ENCODE measurements at regions not wholly inside any gene's neighbourhood (a gene's known extent, or its start where the extent isn't known, plus 50 kb on each side); places are given as distances from the start of the nearest gene placed in this dataset.

DNA sequence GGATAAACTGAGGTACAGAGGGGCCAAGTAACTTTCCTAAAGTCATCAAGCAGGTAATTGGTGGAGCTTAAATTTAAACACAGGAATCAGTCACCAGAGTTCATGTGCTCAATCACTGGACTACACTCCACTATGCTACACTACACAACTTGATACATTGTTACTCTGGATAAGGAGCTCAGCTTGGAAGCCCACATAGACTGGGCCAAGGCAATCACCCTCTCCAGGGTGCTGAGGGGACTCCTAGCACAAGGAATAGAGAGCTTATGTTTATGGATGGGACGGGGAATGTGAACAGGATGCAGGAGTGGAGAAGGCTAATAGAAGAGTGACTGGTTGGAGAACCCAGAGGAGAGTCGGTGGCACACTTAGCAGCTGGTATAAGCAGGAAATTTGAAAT lies 113.5 kb upstream of the NFIB start:
- no peak for DNase-seq

DNA sequence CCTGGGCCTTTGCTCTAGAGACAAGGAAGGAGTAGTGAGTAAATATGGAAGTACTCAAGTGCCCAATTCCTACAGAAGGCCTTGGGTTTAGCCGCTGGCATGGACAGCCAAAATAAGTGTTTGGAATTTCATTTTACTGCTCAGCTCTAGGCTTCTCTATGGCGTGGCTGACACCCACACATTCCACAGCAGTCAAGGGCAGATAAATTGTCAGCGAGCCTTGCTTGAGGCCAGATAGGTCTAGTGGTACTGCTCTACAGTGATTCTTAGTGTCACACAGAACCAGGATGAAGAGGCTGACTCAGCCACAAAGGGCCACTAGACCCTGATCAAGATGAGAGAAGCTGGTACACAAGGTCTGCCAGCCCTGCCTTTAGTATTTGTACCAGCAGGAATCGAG lies 111.0 kb upstream of the NFIB start:
- no peak for DNase-seq

DNA sequence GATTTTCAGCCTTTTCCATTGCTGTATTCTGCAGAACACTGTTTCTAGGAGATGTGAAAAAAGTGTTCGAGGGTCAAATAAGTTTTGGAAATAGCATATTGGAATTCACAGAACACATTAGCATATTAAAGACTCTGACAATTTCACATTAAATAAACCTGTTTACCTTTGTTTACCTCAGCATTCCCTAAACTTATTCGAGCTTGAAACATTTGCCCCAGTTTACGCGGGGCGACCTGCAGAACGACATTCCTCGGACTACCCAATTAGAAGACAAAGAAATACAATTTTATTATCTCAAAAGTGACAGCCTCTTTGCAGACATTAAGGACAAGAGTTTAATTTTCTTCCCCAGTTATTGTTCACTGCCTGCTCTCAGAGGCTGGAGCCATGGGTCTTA lies 110.3 kb upstream of the NFIB start:
- no peak for DNase-seq

DNA sequence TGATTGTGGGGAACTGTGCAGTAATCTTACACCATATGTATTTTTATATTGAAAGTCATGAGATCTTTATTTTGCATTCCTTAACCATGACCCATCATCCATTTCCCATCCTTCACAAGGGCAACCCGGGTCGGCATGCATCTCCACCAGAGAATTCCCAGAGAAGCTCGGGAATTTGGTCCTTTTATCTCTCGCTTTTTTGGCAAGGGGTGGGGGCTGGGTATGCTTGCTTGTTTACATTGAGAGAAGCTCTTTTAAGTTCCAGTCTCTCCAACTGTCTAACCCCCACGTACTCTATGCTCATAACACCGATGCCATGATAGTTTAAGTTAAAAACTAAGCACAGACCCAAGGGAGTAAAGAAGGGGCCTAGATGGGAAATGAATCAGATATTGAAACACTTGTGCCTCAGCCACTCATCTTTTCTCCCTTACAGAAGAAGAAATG lies 109.9 kb upstream of the NFIB start:
- DNase-seq: no peak

DNA sequence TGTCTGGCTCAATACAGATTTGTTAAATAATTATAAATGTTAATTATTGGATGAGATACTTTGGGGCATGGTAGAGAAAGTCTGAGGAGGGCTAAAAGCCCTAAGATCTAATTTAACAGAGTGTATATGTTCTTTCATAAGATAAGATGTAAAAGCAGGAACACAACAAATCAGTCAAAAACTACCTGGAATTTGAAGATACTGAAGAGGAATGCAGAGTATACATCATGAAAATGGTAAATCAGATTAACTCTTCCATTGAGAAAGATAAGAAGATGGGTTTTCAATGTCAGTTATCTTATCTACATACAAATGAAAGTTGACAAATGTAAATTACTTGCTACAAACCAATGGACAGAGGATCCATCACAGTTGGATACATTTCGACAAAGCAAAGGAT lies 107.3 kb upstream of the NFIB start:
- no peak for DNase-seq

DNA sequence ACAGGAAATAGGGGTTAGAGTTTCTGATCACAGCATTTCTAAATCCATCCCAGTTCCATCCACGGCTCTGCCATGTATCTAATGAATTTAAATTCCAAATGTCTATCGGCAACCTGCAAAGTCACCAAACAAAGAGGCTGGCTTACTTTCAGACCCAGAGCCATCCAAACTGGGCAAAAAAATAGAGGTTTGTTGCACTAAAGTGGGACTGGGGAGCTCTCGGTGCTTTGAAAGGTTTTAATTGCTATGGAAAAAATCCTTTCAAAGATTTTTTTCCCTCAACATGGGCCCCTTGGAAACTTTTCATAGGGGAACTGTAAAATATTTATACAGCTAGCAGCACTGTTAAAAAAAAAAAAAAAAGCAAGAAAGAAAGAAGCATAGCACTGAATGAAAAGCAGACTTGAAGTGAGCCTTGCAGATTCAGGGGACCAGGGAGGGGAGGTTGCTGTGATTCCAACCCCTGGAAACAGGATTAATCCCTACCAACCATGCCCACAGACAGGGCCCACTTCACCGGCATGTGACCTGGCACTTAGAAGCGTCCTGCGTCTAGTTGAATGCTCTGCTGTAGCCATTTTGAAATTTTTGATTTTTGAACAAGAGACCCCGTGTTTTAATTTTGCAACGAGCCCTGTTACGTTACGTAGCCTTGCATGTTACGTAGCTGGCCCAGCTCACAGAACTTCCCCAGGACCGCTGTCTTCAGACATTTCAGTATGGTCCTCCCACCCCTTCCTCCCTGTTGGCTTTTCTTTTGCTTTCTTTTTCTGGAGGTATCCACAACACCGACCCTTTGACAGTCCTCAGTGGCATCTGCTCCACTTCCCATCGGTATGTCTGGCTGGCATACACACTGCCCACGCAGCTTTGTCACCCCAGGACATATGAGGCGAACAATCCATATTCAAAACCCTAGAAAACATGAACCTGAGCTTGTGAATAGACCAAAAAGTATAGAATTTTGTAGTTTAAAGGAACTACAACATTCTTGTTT lies 105.3 kb upstream of the NFIB start:
- no peak for DNase-seq

DNA sequence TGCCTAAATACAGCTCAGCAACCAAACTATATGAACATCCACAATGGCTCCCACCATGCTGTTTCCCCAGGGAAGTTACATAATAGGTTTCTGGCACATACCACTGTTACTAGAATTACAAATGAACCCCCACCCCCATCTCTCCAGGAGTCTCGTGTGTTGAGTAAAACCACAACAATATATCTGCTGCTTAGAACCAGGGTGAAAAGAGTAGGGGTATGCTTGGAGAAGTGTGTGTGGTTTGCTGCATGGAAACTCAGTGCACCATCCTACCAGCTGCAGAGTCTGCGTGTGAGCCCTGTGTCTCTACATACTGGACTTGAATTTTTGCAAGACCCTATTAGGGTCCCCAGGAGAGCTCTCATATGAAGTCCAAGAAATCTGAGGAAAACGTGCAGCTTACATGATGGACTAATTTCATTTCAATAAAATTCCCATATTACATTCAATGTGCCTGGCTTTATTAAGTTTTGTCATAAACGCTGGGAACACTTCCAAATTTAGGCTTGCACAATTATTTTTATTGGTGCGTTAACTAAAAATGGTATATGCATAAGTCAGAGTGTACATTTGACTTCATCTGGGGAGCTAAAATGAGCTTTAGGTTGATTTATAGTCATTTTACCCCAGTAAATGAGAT lies 104.5 kb upstream of the NFIB start:
- no peak for DNase-seq

DNA sequence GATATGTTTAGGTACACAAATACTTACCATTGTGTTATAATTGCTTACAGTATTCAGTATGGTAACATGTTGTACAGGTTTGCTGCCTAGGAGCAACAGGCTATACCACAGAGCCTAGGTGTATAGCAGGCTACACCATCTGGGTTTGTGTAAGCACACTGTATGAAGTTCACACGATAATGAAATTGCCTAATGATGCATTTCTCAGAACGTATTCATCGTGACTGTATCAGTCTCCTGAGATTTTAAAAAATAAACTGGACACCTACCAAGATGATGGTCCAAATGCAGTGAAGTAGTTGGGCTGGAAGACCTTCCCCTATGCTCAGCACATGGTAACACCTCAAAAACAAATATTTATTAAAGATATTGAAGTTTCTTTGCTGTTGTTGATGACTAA lies 103.3 kb upstream of the NFIB start:
- DNase-seq: no peak

DNA sequence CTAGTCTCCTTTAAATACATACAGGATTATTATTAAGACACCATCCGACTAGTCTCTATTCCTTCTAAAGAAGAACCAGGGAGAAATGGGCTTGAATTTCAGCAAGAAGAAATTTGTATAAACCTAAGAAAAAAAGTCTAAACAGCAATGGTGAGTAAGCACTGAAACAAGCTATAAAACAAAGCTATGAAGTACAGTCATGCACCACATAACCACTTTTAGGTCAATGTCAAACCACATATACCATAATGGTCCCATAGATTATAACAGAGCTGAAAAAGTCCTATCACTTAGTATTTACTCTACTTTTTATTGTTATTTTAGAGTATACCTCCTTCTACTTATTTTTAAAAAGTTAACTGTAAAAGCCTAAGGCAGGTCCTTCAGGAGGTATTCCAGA lies 102.0 kb upstream of the NFIB start:
- DNase-seq: no peak

DNA sequence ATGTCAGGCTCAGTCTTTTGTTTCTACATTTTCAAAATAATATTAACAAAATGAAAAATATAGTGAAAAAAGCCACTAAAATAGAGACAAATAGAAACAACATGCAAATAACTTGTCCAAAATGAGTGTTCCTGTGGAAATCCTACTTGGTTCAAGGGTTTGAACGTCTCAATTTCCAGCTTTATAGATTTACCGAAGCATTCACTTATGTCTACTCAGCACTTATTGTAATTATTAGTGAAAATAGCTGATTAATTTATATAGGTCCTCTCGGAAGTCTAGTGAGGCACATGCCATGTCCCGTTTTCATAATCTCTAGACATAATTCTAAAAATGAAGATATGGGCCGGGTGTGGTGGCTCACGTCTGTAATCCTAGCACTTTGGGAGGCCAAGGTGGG lies 99.9 kb upstream of the NFIB start:
- no peak for DNase-seq

DNA sequence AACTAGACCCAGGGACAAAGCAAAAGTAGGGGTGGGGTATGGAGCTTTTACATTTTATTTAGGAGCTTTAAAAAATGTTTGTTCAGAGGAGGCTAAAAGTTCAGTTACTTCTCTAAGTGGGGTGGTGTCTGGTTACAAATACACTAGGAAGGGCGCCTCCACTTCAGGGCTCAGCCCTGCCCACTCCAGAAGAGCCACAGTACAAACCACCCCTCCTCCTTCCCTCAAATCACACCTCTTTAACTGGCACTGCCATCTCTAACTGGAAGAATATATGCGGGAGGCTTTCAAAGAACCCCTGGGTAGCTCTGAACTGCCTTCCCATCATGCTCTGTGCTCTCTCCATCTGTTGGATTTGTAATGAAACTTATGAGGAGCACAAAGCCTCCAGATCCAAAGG lies 98.8 kb upstream of the NFIB start:
- no peak for DNase-seq

DNA sequence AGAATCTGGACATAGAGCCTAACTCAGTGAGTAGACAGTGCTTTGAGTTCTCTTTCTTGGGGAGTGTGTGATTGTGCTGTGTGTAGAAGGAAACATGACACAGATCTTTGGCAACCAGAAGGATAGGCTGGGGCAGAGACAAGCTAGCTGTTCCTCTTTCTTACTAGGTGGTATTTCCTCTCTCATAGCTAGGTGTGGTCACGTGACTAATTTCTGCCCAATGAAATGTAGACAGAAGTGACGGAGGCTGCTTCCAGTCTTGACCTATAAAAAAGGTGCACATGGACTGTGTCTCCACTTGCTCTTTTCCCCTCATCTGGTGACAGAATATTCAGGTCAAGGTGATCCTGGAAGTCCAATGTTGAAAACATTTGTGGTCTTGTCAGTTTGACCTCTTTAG lies 92.5 kb upstream of the NFIB start:
- DNase-seq: no peak

DNA sequence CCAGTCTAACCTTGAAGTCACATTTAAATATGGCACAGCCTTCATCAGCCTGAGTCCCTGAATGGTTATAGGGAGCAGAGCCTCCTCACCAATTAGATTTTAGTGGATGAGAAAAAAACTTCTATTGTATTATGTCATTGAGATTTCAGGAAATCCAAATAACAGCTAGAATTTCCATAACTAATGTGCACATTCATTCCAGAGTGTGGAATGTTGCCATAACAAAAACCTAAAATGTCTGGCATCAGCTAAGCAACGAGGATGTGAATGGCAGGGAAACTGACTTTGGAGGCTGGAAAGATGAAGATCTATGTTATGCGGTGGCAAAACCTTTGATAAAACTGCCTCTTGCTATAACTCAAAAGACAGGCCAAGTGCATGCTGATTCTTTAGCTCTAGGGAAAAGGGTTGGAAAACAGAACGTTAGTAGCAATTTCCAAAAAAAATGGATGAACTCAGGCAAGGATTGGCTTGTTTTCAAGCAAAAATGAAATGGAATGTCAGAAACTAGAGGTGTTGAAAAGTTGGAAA lies 91.3 kb upstream of the NFIB start:
- DNase-seq: no peak

DNA sequence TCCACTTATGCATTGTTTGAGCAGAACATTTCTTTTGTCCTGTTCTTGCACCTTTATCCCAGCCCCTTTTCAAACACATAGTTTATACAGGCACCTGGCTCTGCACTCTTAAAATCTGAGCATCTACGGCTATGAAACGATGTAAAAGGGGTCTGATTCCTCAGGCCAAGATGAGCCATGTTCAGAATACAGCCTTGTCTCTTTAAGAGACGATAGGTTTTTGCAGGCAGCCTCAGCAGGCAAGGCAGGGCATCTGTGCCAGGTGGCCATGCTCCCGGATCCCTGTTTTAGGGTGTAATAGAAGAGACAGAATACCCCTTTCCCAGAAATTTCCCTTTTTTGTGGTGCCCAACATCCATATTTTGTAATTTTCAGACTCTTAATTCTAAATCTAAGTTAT lies 89.1 kb upstream of the NFIB start:
- DNase-seq: no peak

DNA sequence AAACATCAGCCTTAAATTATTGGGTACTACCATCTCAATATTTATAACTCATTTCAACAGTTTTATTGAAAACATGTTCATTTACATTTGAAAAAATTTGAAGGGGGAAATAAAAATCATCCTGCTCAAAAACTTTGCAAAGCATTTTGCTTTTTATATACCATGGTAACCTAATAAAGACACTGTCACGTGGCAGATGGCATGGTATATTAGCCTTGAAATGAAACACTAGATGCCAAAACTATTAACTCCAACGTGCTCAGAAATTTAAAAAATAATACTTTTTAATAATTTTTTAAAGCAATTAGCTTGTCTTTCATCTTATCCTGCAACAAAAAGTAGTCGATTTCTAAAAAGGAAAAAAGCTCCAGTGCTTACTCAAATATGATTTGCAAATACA lies 88.6 kb upstream of the NFIB start:
- DNase-seq: no peak

DNA sequence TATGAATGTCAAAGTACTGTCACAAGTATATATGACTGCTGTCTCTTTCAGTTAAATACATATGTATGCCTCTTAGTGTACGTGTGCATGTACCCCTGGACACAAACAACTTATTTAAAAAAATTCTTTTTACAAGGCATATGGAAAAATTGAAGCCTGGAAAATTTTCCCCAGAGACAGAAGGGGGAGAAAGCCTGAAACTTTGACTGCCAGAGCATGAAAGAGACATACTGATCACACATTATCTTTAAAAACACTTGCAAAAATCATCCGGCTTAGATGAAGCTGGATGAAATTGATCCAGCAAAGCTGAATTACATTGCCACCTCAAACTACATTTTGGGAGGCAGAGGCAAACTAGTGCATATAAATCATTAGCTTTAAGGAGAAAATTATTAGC lies 88.0 kb upstream of the NFIB start:
- no peak for DNase-seq

DNA sequence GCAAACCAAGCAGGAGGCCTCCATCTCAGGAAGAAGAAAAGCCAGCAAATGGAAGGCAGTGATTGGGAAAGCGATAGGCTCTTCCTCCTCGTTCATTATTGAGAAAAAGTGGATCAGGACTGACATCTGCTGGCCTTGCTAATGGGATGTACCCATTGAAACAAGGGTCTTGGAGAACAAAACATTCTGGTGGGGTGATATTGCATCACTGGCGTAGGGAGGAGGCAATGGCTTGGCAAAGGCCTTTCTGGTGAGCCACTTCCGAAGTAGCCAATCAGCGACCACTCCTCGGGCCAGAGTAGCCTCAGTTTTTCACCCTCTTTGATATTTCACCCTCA lies 86.7 kb upstream of the NFIB start:
- DNase-seq: no peak

DNA sequence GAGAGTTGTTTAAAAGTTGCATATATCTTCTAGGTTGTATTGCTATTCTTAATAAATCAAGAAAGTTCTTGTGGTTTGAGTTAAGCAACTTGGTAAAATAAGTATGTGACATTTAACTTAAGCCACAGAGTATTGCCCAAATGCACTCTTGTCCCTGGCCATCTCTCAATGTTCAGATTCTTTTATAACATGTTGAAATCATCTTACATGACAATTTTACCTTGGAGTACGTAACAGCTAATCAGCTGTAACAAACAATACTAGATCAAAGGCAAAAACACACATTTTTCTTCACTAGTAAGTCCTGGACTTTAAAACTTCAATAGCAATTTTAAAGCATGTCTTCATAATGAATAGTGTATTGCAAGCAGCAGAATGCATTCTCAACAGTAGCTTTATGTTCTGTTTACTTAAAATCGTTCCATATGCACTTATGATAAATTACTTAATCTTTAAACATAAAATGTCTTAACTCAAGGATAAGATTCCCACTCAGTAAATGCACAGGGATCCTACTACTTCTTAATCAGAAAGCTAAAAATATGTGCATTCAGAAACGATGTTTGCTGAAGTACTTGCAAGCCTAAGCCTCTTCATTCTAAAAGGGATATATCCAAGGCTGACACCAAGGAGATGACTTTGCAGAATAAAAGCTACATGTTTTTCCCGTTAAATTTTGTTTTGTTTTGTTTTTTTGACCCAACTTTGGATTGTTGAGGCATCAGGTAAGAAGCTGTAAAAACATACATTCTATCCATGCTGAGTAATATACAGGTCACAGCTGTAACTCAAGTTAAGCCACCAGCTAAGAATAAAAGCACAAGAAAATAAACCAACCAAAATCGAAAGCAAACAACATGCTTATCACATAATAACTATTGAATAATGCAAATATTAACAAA lies 86.1 kb upstream of the NFIB start:
- DNase-seq: no peak

DNA sequence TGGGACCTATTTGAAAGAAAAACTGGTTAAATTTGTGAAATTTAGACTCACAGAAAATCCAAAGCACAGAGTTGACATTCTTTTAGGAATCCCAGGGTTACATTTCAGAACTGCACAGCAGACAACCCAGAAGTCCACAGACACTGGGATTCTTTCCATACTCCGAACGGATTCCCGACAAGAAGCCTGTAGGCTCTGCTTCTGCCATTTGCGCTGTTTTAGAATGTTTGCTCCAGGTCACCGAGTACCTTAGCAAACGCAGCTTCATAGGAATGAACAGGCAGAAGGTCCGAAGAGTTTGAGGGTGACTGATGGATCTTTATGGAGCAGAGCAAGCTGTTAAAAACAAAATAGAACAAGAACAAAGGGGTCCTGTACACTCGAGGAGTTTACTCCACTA lies 84.5 kb upstream of the NFIB start:
- no peak for DNase-seq

DNA sequence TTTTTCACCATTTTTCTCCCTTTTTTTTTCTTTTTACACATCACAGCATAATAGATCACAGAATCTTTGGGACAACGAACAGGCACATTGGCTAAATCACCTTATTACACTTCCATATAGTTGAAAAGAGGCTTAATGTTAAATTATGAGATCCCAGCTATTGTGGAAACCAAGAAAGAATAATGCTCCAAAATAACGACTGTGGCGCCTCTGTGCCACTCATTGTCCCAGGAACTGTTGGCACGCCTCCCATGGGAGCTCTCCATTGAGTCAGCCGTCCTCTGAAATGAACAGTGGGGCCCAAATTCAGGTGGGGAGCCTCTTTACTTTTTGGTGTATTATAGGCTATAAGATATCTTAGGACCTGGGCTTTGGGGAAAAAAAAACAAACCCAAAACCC lies 82.2 kb upstream of the NFIB start:
- DNase-seq: no peak

DNA sequence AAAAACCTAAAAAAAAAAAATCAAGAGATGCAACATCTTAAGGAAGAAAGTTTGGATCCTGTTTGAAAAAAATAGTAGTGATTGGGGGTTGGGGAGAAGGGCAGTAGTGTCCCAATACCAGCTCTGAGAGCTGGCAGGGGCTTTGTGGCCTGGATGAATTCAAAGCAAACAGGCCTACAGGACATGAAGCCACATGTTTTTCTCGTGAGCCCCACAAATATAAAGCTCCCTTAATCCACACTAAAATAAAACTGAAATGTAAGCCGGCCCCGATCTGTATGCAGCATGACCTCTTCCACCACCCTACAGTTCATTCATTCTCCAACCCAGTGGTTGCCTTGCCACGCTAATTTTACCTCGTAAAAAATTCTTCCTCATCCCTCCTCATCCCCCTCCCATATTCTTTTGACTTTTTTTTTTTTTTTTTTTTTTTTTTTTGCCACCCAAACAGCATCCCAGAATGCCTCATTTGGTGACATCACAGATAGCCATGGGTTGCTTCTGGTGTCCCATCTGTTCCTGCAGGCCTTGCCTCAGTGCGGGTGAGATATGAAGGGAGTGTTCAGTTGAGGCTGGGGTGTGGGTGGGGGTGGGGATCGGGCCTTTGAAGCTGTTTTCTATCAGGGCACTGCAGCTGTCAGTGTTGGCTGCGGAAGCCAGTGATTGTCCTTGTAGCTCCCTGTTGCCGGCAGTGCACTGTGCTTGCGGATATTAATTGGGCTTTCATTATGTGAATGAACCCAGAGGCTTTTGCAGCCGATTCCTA lies 81.6 kb upstream of the NFIB start:
- no peak for DNase-seq

DNA sequence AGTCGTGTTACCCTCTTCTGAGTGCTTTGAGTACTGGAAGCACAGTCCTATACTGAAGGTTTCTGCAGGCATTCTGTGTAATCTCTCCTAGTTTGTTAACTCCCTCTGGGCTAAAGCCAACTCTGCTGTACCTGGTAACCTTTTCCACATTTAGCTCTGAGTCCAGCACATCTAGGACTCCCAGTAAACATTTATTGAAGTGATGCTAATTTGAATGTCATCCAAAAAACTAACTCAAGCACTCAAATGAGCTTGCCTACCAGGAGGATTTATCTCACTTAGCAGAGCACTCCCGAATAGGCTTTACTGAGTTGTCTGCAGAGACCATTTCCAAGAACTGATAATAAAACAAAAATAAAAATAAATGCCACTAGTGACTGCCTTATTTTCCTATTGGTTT lies 79.5 kb upstream of the NFIB start:
- DNase-seq: no peak

DNA sequence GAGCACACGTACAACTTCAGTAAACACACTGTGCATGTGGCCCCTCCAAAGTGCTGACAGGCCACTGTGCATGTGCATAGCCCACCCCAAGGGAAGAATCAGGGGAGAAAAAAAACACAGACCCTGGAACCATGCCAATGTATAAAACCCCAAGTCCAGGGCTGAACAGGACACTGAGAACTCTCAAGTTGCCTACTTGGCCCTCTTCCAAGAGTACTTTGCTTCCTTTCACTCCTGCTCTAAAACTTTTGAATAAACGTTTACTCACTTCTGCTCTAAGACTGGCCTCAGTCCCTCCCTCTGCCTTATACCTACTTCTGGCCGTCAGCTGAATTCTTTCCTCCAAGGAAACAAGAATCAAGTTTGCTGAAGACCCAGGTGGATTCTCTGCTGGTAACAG lies 77.7 kb upstream of the NFIB start:
- DNase-seq: no peak
